NCI-H2171 (cell line): ENCODE measurements at regions not wholly inside any gene's neighbourhood (a gene's known extent, or its start where the extent isn't known, plus 50 kb on each side); places are given as distances from the start of the nearest gene placed in this dataset.

Source experiments
- DNase-seq: peaks from one replicate; lab custom pipeline; 2025; lab: John Stamatoyannopoulos, UW

GRCh38 chr2:206845877-206846276, 80.5 kb downstream of the FASTKD2 start:
- no peak for DNase-seq

GRCh38 chr2:206846331-206846730, 80.9 kb downstream of the FASTKD2 start:
- no peak for DNase-seq

- DNase-seq, result no peak
These were observed 81.8 kb downstream of the FASTKD2 start for GRCh38 chr2:206846981-206847834.

GRCh38 chr2:206850369-206850768, 85.0 kb downstream of the FASTKD2 start:
- DNase-seq, result no peak

GRCh38 chr2:206851521-206851920, 86.1 kb downstream of the FASTKD2 start:
- no peak for DNase-seq

GRCh38 chr2:206853915-206854314, 85.4 kb upstream of the CPO start:
- no peak for DNase-seq

- DNase-seq, result no peak
These were observed 83.5 kb upstream of the CPO start for GRCh38 chr2:206855585-206856433.

- no peak for DNase-seq
These were observed 82.8 kb upstream of the CPO start for GRCh38 chr2:206856513-206856912.

GRCh38 chr2:206858687-206859329, 80.5 kb upstream of the CPO start:
- no peak for DNase-seq

GRCh38 chr2:206859330-206859739, 80.0 kb upstream of the CPO start:
- no peak for DNase-seq

GRCh38 chr2:206863196-206863595, 76.1 kb upstream of the CPO start:
- no peak for DNase-seq

- DNase-seq, result no peak
These were observed 75.6 kb upstream of the CPO start for GRCh38 chr2:206863716-206864115.

- no peak for DNase-seq
These were observed 72.3 kb upstream of the CPO start for GRCh38 chr2:206867006-206867405.

GRCh38 chr2:206869824-206870495, 69.4 kb upstream of the CPO start:
- DNase-seq, result no peak

- DNase-seq, result peak; percentile 8
These were observed 65.9 kb upstream of the CPO start for GRCh38 chr2:206873423-206873822.

- no peak for DNase-seq
These were observed 63.6 kb upstream of the CPO start for GRCh38 chr2:206875701-206876100.

GRCh38 chr2:206876216-206876860, 63.0 kb upstream of the CPO start:
- DNase-seq, result no peak

- no peak for DNase-seq
These were observed 57.5 kb upstream of the CPO start for GRCh38 chr2:206881708-206882410.

- no peak for DNase-seq
These were observed 52.6 kb upstream of the CPO start for GRCh38 chr2:206886696-206887095.

- DNase-seq, result no peak
These were observed 51.6 kb upstream of the CPO start for GRCh38 chr2:206887745-206888144.
